IMR-90 (cell line): ENCODE measurements at regions not wholly inside any gene's neighbourhood (a gene's known extent, or its start where the extent isn't known, plus 50 kb on each side); places are given as distances from the start of the nearest gene placed in this dataset.

Source experiments
- ATAC-seq: fragments of 200-7000 bp; cut with Tn5 transposase; 2 replicates; pipeline ENCODE4 v1.9.1; 2020; ENCODE audit warnings: low read depth, mild to moderate bottlenecking, moderate library complexity
- BruUV-seq: library from RNA; stranded (reverse); fragments of 400-500 nt; replicated peaks from 2 replicates; lab custom pipeline; 2021; lab: Mats Ljungman, UMichigan
- CTCF ChIA-PET: fragments of 300-600 bp; formaldehyde crosslinking; extraction: SDS; loops from one replicate; lab custom pipeline; 2021; ENCODE audit warnings: antibody characterized with exemption; lab: Yijun Ruan, JAX
- POLR2A ChIA-PET: fragments of 300-600 bp; sonication (Branson Sonifier 250); formaldehyde crosslinking; loops from one replicate; lab custom pipeline; 2022; ENCODE audit warnings: antibody characterized with exemption; ENCODE audit not compliant: unreplicated experiment; lab: Charles Lee
- DNase-seq: peaks from one replicate; pipeline ENCODE4 v3.0.0; 2013
- H2AFZ ChIP-seq: replicated peaks from 2 replicates; pipeline ENCODE3; 2013; ENCODE audit warnings: low read length, mild to moderate bottlenecking; ENCODE audit not compliant: poor library complexity
- H2AK5ac ChIP-seq: 2 replicates; pipeline ENCODE4 v1.6.1; 2013; ENCODE audit warnings: low read depth, low read length, inconsistent platforms
- H2AK9ac ChIP-seq: replicated peaks from 2 replicates; pipeline ENCODE3; 2013; ENCODE audit warnings: mild to moderate bottlenecking, low read depth, low read length, moderate library complexity; ENCODE audit not compliant: poor library complexity
- H2BK120ac ChIP-seq: 2 replicates; pipeline ENCODE4 v1.6.1; 2013; ENCODE audit warnings: low read depth, low read length, inconsistent platforms
- H2BK15ac ChIP-seq: 3 replicates; pipeline ENCODE4 v1.6.1; 2013; ENCODE audit warnings: low read depth, low read length, inconsistent platforms
- H2BK20ac ChIP-seq: 2 replicates; pipeline ENCODE4 v1.6.1; 2013; ENCODE audit warnings: low read depth, mild to moderate bottlenecking, inconsistent platforms, low read length, moderate library complexity
- H2BK5ac ChIP-seq: 2 replicates; pipeline ENCODE4 v1.6.1; 2013; ENCODE audit warnings: mild to moderate bottlenecking, low read depth, low read length, inconsistent platforms; ENCODE audit not compliant: poor library complexity, severe bottlenecking
- H3K14ac ChIP-seq: replicated peaks from 2 replicates; pipeline ENCODE4 v1.6.1; 2013; ENCODE audit warnings: low read depth, low read length, inconsistent platforms
- H3K18ac ChIP-seq: 2 replicates; pipeline ENCODE4 v1.6.1; 2013; ENCODE audit warnings: low read depth, low read length, control low read depth
- H3K23ac ChIP-seq: 2 replicates; pipeline ENCODE4 v1.6.1; 2013; ENCODE audit warnings: low read depth, low read length, inconsistent platforms
- H3K27ac ChIP-seq: 2 replicates; pipeline ENCODE4 v1.5.1; 2013; ENCODE audit warnings: mild to moderate bottlenecking, control low read depth, low read length; ENCODE audit not compliant: insufficient read depth
- H3K27me3 ChIP-seq: 2 replicates; pipeline ENCODE4 v1.6.1; 2013; ENCODE audit warnings: low read length; ENCODE audit not compliant: control insufficient read depth, insufficient read depth
- H3K36me3 ChIP-seq: 2 replicates; pipeline ENCODE4 v1.6.1; 2013; ENCODE audit warnings: low read length, mixed read lengths; ENCODE audit not compliant: control insufficient read depth, insufficient read depth
- H3K4ac ChIP-seq: 2 replicates; pipeline ENCODE4 v1.6.1; 2013; ENCODE audit warnings: low read depth, low read length, inconsistent platforms
- H3K4me1 ChIP-seq: 2 replicates; pipeline ENCODE4 v1.6.1; 2013; ENCODE audit warnings: low read length, mixed read lengths; ENCODE audit not compliant: control insufficient read depth, insufficient read depth
- H3K4me2 ChIP-seq: 2 replicates; pipeline ENCODE4 v1.6.1; 2013; ENCODE audit warnings: low read depth, mild to moderate bottlenecking, control low read depth, low read length, moderate library complexity
- H3K4me3 ChIP-seq: 2 replicates; pipeline ENCODE4 v1.5.1; 2013; ENCODE audit warnings: low read depth, mild to moderate bottlenecking, control low read depth, low read length, moderate library complexity; ENCODE audit not compliant: insufficient read depth
- H3K56ac ChIP-seq: 2 replicates; pipeline ENCODE4 v1.6.1; 2013; ENCODE audit warnings: low read length, inconsistent platforms; ENCODE audit not compliant: insufficient read depth; ENCODE audit errors: extremely low read depth
- H3K79me1 ChIP-seq, 2 experiments: 2 replicates each; pipeline ENCODE4 v1.6.1; 2013; ENCODE audit warnings: low read length in 2 of 2, inconsistent platforms in 1 of 2, low read depth in 1 of 2
- H3K9ac ChIP-seq: 2 replicates; pipeline ENCODE4 v1.6.1; 2013; ENCODE audit warnings: low read depth, low read length, control low read depth
- H3K9me1 ChIP-seq: 2 replicates; pipeline ENCODE4 v1.6.1; 2013; ENCODE audit warnings: low read length, inconsistent platforms; ENCODE audit not compliant: insufficient read depth
- H3K9me3 ChIP-seq: 2 replicates; pipeline ENCODE4 v1.6.1; 2013; ENCODE audit warnings: low read length; ENCODE audit not compliant: control insufficient read depth, insufficient read depth
- H4K20me1 ChIP-seq: 2 replicates; pipeline ENCODE4 v1.6.1; 2013; ENCODE audit warnings: low read length, inconsistent platforms; ENCODE audit not compliant: insufficient read depth
- H4K5ac ChIP-seq: 2 replicates; pipeline ENCODE4 v1.6.1; 2013; ENCODE audit warnings: mild to moderate bottlenecking, low read depth, low read length, control low read depth
- H4K8ac ChIP-seq, 2 experiments: 2 replicates each; pipeline ENCODE4 v1.6.1; 2013; ENCODE audit warnings: low read depth in 2 of 2, low read length in 2 of 2, control low read depth in 1 of 2, inconsistent platforms in 1 of 2
- H4K91ac ChIP-seq: 2 replicates; pipeline ENCODE4 v1.6.1; 2013; ENCODE audit warnings: low read depth, low read length, inconsistent platforms; ENCODE audit not compliant: insufficient read depth
- BHLHE40 ChIP-seq: fragments of 150-350 bp; IDR thresholded peaks from 2 replicates; pipeline ENCODE4 v1.6.1; 2016; ENCODE audit warnings: mild to moderate bottlenecking, low read depth, low read length
- CEBPB ChIP-seq: IDR thresholded peaks from 2 replicates; pipeline ENCODE4 v1.6.1; 2012; ENCODE audit warnings: low read depth, low read length, improper control_type of control experiment
- CHD1 ChIP-seq: IDR thresholded peaks from 2 replicates; pipeline ENCODE4 v1.6.1; 2012; ENCODE audit warnings: low read depth, low read length, improper control_type of control experiment
- FOS ChIP-seq: fragments of 150-350 bp; IDR thresholded peaks from 2 replicates; pipeline ENCODE4 v1.6.1; 2016; ENCODE audit warnings: low read depth, low read length
- MAFK ChIP-seq: IDR thresholded peaks from 2 replicates; pipeline ENCODE4 v1.6.1; 2012; ENCODE audit warnings: low read depth, low read length, improper control_type of control experiment
- MAZ ChIP-seq: IDR thresholded peaks from 2 replicates; pipeline ENCODE4 v1.6.1; 2012; ENCODE audit warnings: low read depth, mild to moderate bottlenecking, low read length, improper control_type of control experiment, moderate library complexity, borderline replicate concordance
- MXI1 ChIP-seq: IDR thresholded peaks from 2 replicates; pipeline ENCODE4 v1.6.1; 2012; ENCODE audit warnings: low read depth, mild to moderate bottlenecking, low read length, moderate library complexity, borderline replicate concordance
- NFE2L2 ChIP-seq: fragments of 150-350 bp; IDR thresholded peaks from 2 replicates; pipeline ENCODE4 v1.6.1; 2016; ENCODE audit warnings: low read depth, mild to moderate bottlenecking, low read length
- POLR2A ChIP-seq: IDR thresholded peaks from 2 replicates; pipeline ENCODE4 v1.6.1; 2012; ENCODE audit warnings: mild to moderate bottlenecking, low read depth, low read length
- RAD21 ChIP-seq: IDR thresholded peaks from 2 replicates; pipeline ENCODE4 v1.6.1; 2012; ENCODE audit warnings: low read length, improper control_type of control experiment
- RCOR1 ChIP-seq: IDR thresholded peaks from 2 replicates; pipeline ENCODE4 v1.6.1; 2012; ENCODE audit warnings: mild to moderate bottlenecking, low read length, improper control_type of control experiment; ENCODE audit not compliant: insufficient replicate concordance
- RFX5 ChIP-seq: IDR thresholded peaks from 2 replicates; pipeline ENCODE4 v1.8.0; 2012; ENCODE audit warnings: low read depth, mild to moderate bottlenecking, low read length, moderate library complexity
- SMC3 ChIP-seq: fragments of 150-350 bp; IDR thresholded peaks from 2 replicates; pipeline ENCODE4 v1.6.1; 2016; ENCODE audit warnings: low read depth, mild to moderate bottlenecking, antibody characterized with exemption, low read length, moderate library complexity
- WGBS, 2 experiments: methylation state at CpG; one replicate each; pipeline versions ENCODE4 v1.1.5 to v1.1.7; 2013; ENCODE audit warnings: missing lambda C conversion rate in 2 of 2; ENCODE audit not compliant: insufficient read length in 1 of 2; ENCODE audit errors: extremely low coverage in 2 of 2; 5-methylcytosine and 5-hydroxymethylcytosine counted together
- dilution Hi-C: fragments of 300-500 bp; cut with HindIII; formaldehyde crosslinking; loops from one replicate; pipeline ENCODE4 v1.14.3; 2018; ENCODE audit warnings: low sequenced_read_pairs; ENCODE audit not compliant: unreplicated experiment
- in situ Hi-C: fragments of 300-500 bp; cut with MboI; formaldehyde crosslinking; loops from 3 replicates; pipeline ENCODE4 v1.14.3; 2019; ENCODE audit warnings: low sequenced_read_pairs, inconsistent platforms, mixed read lengths
- intact Hi-C: fragments of 100-400 bp; cut with micrococcal nuclease; formaldehyde crosslinking; loops from 2 replicates; pipeline ENCODE4 v1.10.0; 2022
- TF ChIP-seq, protein P1 (sequence below): fragments of 150-350 bp; IDR thresholded peaks from 2 replicates; pipeline ENCODE4 v1.6.1; 2016; ENCODE audit warnings: low read depth, mild to moderate bottlenecking, low read length, moderate library complexity, borderline replicate concordance
- TF ChIP-seq, protein P2 (sequence below): fragments of 150-350 bp; IDR thresholded peaks from 2 replicates; pipeline ENCODE4 v1.6.1; 2017; ENCODE audit warnings: mild to moderate bottlenecking, antibody characterized with exemption, low read length, low read depth
- TF ChIP-seq, protein P3 (sequence below): conservative IDR thresholded peaks from 2 replicates; pipeline ENCODE4 v1.5.1; 2012; ENCODE audit warnings: mild to moderate bottlenecking, low read depth, low read length, improper control_type of control experiment

DNA sequence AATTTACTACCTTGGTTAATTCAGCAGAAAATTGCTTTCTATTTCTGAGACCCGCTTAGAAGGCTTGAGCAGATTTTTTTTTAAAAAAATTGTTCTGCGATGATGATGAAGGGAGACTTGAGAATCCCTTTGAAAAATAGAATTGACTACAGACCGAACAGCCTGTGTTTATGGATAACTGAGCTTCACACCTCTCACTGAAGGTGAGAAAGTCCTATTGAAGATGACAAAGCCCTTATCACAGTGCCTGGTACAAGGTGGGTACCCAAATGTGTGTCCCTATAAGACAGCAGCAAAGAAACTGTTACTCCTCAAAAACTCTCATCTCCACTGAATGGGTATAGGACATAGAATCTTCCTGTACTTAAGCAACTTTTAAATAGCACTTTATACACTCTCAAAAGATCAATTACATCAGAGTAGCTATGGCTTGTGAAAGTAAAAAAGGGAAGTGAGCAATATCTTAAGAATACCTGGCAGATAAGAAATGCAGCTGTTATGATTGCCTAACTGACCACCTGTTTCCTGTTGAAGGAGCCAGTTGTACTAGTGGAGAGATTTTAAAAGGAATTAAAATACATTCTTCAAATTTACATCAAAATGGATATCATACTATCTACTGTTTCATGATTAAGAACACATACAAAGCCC is 419.7 kb downstream of the CHSY3 start:
- Histone ChIP-seq H4K91ac (no peak overlapping the region), H2AFZ (no peak overlapping the region), H3K4me2 (no peak overlapping the region), H2BK5ac (no peak overlapping the region), H3K9me1 (no peaks in the 10 kb centered on the region), H2BK15ac (no peak overlapping the region), H3K23ac (no peak overlapping the region), H2AK5ac (no peak overlapping the region), H2BK20ac (no peak overlapping the region), H2AK9ac (no peak overlapping the region), H4K8ac (no peak overlapping the region), H3K14ac (no peak overlapping the region), H2BK120ac (no peak overlapping the region), H3K36me3 (no peaks in the 10 kb centered on the region), H3K4me3 (no peak overlapping the region), H3K18ac (no peak overlapping the region), H3K4me1 (no peaks in the 10 kb centered on the region), H3K9ac (no peak overlapping the region), H3K56ac (no peak overlapping the region), H3K27me3 (no peaks in the 10 kb centered on the region), H3K79me1 (no peaks in the 10 kb centered on the region), H3K27ac (no peak overlapping the region), H4K5ac (no peak overlapping the region), H4K20me1 (no peaks in the 10 kb centered on the region), H3K4ac (no peak overlapping the region), H3K9me3 (no peaks in the 10 kb centered on the region)
- no CpG with 5 or more reads among the region's 3 CpGs for WGBS, 2 experiments
- BruUV-seq = no TSS peak
- ChIA-PET POLR2A (no interaction called here), CTCF (no interaction called here)
- TF ChIP-seq MAFK (no peak), FOS (no peak), MXI1 (no peak), RCOR1 (no peak), CHD1 (no peak), RAD21 (no peak), BHLHE40 (no peak), CEBPB (no peak), MAZ (no peak), NFE2L2 (no peak), POLR2A (no peak), RFX5 (no peak), SMC3 (no peak)
- TF ChIP-seq, protein P1, sequence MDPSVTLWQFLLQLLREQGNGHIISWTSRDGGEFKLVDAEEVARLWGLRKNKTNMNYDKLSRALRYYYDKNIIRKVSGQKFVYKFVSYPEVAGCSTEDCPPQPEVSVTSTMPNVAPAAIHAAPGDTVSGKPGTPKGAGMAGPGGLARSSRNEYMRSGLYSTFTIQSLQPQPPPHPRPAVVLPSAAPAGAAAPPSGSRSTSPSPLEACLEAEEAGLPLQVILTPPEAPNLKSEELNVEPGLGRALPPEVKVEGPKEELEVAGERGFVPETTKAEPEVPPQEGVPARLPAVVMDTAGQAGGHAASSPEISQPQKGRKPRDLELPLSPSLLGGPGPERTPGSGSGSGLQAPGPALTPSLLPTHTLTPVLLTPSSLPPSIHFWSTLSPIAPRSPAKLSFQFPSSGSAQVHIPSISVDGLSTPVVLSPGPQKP = no peak
- TF ChIP-seq, protein P2, sequence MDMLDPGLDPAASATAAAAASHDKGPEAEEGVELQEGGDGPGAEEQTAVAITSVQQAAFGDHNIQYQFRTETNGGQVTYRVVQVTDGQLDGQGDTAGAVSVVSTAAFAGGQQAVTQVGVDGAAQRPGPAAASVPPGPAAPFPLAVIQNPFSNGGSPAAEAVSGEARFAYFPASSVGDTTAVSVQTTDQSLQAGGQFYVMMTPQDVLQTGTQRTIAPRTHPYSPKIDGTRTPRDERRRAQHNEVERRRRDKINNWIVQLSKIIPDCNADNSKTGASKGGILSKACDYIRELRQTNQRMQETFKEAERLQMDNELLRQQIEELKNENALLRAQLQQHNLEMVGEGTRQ = no peak
- TF ChIP-seq, protein P3, sequence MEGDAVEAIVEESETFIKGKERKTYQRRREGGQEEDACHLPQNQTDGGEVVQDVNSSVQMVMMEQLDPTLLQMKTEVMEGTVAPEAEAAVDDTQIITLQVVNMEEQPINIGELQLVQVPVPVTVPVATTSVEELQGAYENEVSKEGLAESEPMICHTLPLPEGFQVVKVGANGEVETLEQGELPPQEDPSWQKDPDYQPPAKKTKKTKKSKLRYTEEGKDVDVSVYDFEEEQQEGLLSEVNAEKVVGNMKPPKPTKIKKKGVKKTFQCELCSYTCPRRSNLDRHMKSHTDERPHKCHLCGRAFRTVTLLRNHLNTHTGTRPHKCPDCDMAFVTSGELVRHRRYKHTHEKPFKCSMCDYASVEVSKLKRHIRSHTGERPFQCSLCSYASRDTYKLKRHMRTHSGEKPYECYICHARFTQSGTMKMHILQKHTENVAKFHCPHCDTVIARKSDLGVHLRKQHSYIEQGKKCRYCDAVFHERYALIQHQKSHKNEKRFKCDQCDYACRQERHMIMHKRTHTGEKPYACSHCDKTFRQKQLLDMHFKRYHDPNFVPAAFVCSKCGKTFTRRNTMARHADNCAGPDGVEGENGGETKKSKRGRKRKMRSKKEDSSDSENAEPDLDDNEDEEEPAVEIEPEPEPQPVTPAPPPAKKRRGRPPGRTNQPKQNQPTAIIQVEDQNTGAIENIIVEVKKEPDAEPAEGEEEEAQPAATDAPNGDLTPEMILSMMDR = no peak
- dilution Hi-C loops (no loop called here), intact Hi-C loops (loop anchor here (10.0 kb wide), 1 partner anchor 191 kb away; no protein-coding TSS in a partner anchor), in situ Hi-C loops (no loop called here)
- no peak for DNase-seq
- no peak for ATAC-seq
